ENCODE measurements at regions not wholly inside any gene's neighbourhood (a gene's known extent, or its start where the extent isn't known, plus 50 kb on each side); places are given as distances from the start of the nearest gene placed in this dataset.
A peak's percentile ranks its signal among the peaks of the same experiment; 100 is the strongest.

- DNase-seq: no peak
- peaks cover 8% of the 10 kb centered on the region for H3K36me3 Mint-ChIP-seq (ENCODE audit: unreplicated experiment)
- TF ChIP-seq, protein P1, sequence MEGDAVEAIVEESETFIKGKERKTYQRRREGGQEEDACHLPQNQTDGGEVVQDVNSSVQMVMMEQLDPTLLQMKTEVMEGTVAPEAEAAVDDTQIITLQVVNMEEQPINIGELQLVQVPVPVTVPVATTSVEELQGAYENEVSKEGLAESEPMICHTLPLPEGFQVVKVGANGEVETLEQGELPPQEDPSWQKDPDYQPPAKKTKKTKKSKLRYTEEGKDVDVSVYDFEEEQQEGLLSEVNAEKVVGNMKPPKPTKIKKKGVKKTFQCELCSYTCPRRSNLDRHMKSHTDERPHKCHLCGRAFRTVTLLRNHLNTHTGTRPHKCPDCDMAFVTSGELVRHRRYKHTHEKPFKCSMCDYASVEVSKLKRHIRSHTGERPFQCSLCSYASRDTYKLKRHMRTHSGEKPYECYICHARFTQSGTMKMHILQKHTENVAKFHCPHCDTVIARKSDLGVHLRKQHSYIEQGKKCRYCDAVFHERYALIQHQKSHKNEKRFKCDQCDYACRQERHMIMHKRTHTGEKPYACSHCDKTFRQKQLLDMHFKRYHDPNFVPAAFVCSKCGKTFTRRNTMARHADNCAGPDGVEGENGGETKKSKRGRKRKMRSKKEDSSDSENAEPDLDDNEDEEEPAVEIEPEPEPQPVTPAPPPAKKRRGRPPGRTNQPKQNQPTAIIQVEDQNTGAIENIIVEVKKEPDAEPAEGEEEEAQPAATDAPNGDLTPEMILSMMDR (IDR thresholded peaks at IDR 0.05; ENCODE audit: partially characterized antibody, unreplicated experiment): no peak
These were observed 339.9 kb upstream of the SOX11 start for GRCh38 chr2:5352286-5352685.

DNA sequence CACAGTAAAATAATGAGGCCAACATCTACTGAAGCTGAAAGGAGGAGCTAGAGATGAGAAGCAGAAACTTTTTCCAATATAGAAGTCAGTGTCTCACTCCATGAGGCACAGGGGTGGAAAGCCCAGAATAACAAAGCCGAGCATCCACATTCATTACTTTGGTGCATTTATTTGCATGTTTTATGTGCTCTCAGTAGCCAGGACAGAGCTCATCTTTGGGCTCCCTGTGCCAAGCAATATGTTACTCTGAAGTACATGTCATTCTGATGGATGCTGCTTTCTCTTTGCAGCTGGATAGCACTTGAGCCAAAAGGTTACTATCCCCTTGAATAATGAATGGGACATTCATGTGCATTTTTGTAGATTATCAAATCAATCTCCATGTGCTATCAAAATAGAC, 338.6 kb upstream of the SOX11 start:
- Mint-ChIP-seq H3K4me3 (ENCODE audit: unreplicated experiment) (no peak overlapping the region), H3K36me3 (ENCODE audit: unreplicated experiment) (peaks cover 8% of the 10 kb centered on the region), H3K27me3 (ENCODE audit: unreplicated experiment) (no peaks in the 10 kb centered on the region), H3K9me3 (ENCODE audit: unreplicated experiment) (peaks cover 1% of the 10 kb centered on the region), H3K27ac (ENCODE audit: unreplicated experiment) (peak overlapping the region; percentile 6), H3K4me1 (ENCODE audit: low read depth, unreplicated experiment) (peaks cover 6% of the 10 kb centered on the region)
- DNase-seq: no peak
- TF ChIP-seq, protein P1 (IDR thresholded peaks at IDR 0.05; ENCODE audit: partially characterized antibody, unreplicated experiment): no peak

More at GRCh38 chr2:5352286-5352685, 339.9 kb upstream of the SOX11 start:
- H3K9me3 Mint-ChIP-seq (ENCODE audit: unreplicated experiment): peaks cover 4% of the 10 kb centered on the region
- no peak overlapping the region for H3K27ac Mint-ChIP-seq (ENCODE audit: unreplicated experiment)
- H3K4me3 Mint-ChIP-seq (ENCODE audit: unreplicated experiment): no peak overlapping the region
- H3K27me3 Mint-ChIP-seq (ENCODE audit: unreplicated experiment): no peaks in the 10 kb centered on the region
- H3K4me1 Mint-ChIP-seq (ENCODE audit: low read depth, unreplicated experiment): peaks cover 6% of the 10 kb centered on the region

GRCh38 chr2:5359397-5359796, 332.8 kb upstream of the SOX11 start:
- Mint-ChIP-seq H3K36me3 (ENCODE audit: unreplicated experiment) (peaks cover 7% of the 10 kb centered on the region), H3K4me3 (ENCODE audit: unreplicated experiment) (peak overlapping the region; percentile 43), H3K27ac (ENCODE audit: unreplicated experiment) (peak overlapping the region; percentile 94), H3K27me3 (ENCODE audit: unreplicated experiment) (peaks cover 10% of the 10 kb centered on the region), H3K4me1 (ENCODE audit: low read depth, unreplicated experiment) (peaks cover 19% of the 10 kb centered on the region), H3K9me3 (ENCODE audit: unreplicated experiment) (peaks cover 13% of the 10 kb centered on the region)
- TF ChIP-seq, protein P1 (IDR thresholded peaks at IDR 0.05; ENCODE audit: partially characterized antibody, unreplicated experiment): no peak
- DNase-seq: peak; percentile 28

GRCh38 chr2:5360081-5360480, 332.1 kb upstream of the SOX11 start:
- TF ChIP-seq, protein P1 (IDR thresholded peaks at IDR 0.05; ENCODE audit: partially characterized antibody, unreplicated experiment): no peak
- peaks cover 19% of the 10 kb centered on the region for H3K4me1 Mint-ChIP-seq (ENCODE audit: low read depth, unreplicated experiment)
- H3K27ac Mint-ChIP-seq (ENCODE audit: unreplicated experiment): peak overlapping the region; percentile 94
- peaks cover under 1% of the 10 kb centered on the region for H3K36me3 Mint-ChIP-seq (ENCODE audit: unreplicated experiment)
- H3K27me3 Mint-ChIP-seq (ENCODE audit: unreplicated experiment): peaks cover 10% of the 10 kb centered on the region
- DNase-seq: peak; percentile 57
- H3K4me3 Mint-ChIP-seq (ENCODE audit: unreplicated experiment): peak overlapping the region; percentile 55
- H3K9me3 Mint-ChIP-seq (ENCODE audit: unreplicated experiment): peaks cover 13% of the 10 kb centered on the region

- H3K36me3 Mint-ChIP-seq (ENCODE audit: unreplicated experiment): no peaks in the 10 kb centered on the region
- no peak overlapping the region for H3K27ac Mint-ChIP-seq (ENCODE audit: unreplicated experiment)
- DNase-seq: no peak
- TF ChIP-seq, protein P1 (IDR thresholded peaks at IDR 0.05; ENCODE audit: partially characterized antibody, unreplicated experiment): no peak
- H3K4me1 Mint-ChIP-seq (ENCODE audit: low read depth, unreplicated experiment): peaks cover 32% of the 10 kb centered on the region
- H3K9me3 Mint-ChIP-seq (ENCODE audit: unreplicated experiment): peaks cover 9% of the 10 kb centered on the region
- peaks cover 7% of the 10 kb centered on the region for H3K27me3 Mint-ChIP-seq (ENCODE audit: unreplicated experiment)
- no peak overlapping the region for H3K4me3 Mint-ChIP-seq (ENCODE audit: unreplicated experiment)
These were observed 327.8 kb upstream of the SOX11 start for GRCh38 chr2:5364361-5364760.
